ENCODE measurements at regions not wholly inside any gene's neighbourhood (a gene's known extent, or its start where the extent isn't known, plus 50 kb on each side); places are given as distances from the start of the nearest gene placed in this dataset.
"Not testable (repeated sequence)": the region's sequence is repeated elsewhere in the genome, so short reads cannot be mapped to it uniquely, and the experiment has no call there.

GRCh38 chr2:131668794-131669540 is 141.3 kb downstream of the CCDC74A start:
- CTCF ChIA-PET, result interaction anchor here (1.4 to 1.6 kb wide), 2 partner anchors 133 to 515 kb away, joined by 4 read pairs; no protein-coding TSS in a partner anchor
- H3K9me3 ChIP-seq, FAIRE-seq, H3K4me1 ChIP-seq, POLR2A ChIA-PET, H3K4me2 ChIP-seq, ATAC-seq, H3K4me3 ChIP-seq: not testable (repeated sequence)
- 20% methylated on average over 5 of the region's 5 CpGs for WGBS (ENCODE audit: missing lambda C conversion rate)
- 0 out of 2 replicates have a peak, but pooled peaks have one; percentile 14 for TF ChIP-seq JUNB (IDR thresholded peaks at IDR 0.05)
- TF ChIP-seq JUN (IDR thresholded peaks at IDR 0.05), result 0 out of 5 replicates have a peak, but pooled peaks of 1 of the 2 experiments have one; percentile 27
- DNase-seq (ENCODE audit: low read depth in 1 of 2, low spot score in 1 of 2), result peak in 1 of 2 experiments; percentile 55
- H3K27ac ChIP-seq, result peak overlapping the region; percentile 42 to 49; a peak in 3 of 6 replicates

GRCh38 chr2:131671841-131672470 is 144.3 kb downstream of the CCDC74A start:
- DNase-seq (ENCODE audit: low read depth in 1 of 2, low spot score in 1 of 2); FAIRE-seq; H3K4me1 ChIP-seq; ATAC-seq; H3K4me3 ChIP-seq; H3K27ac ChIP-seq; H3K9me3 ChIP-seq: not testable (repeated sequence)
- peak overlapping the region; percentile 99 for H3K4me2 ChIP-seq
- POLR2A ChIA-PET, result interaction anchor here (0.9 to 1.7 kb wide), 2 partner anchors 10 to 179 kb away, joined by 3 to 5 read pairs; no protein-coding TSS in a partner anchor
- WGBS (ENCODE audit: missing lambda C conversion rate), result 87% methylated on average over 20 of the region's 28 CpGs
- CTCF ChIA-PET, result interaction anchor here (0.6 to 3.3 kb wide), 12 partner anchors 11 to 989 kb away, joined by 3 to 26 read pairs (median 6); partner anchors contain the start of gene MZT2A

GRCh38 chr2:131672471-131673399 is 145.0 kb downstream of the CCDC74A start:
- peak overlapping the region; percentile 99 for H3K4me2 ChIP-seq
- POLR2A ChIA-PET, result interaction anchor here (0.6 to 1.7 kb wide), 3 partner anchors 9 to 478 kb away, joined by 3 to 5 read pairs (median 4); no protein-coding TSS in a partner anchor
- 25% methylated on average over 8 of the region's 38 CpGs for WGBS (ENCODE audit: missing lambda C conversion rate)

More at GRCh38 chr2:131672471-131673399, 145.0 kb downstream of the CCDC74A start:
- CTCF ChIA-PET, result interaction anchor here (0.6 to 3.3 kb wide), 15 partner anchors 10 to 988 kb away, joined by 3 to 26 read pairs (median 5); partner anchors contain the start of gene MZT2A
- Histone ChIP-seq H3K27ac (peak overlapping the region in 1 of 2 experiments; percentile 42; a peak in 1 of 6 replicates), H3K4me3 (peak overlapping the region; percentile 50)
- not testable (repeated sequence) for H3K4me1 ChIP-seq, FAIRE-seq, H3K9me3 ChIP-seq
- ATAC-seq (peak; percentile 92 to 97), DNase-seq (ENCODE audit: low read depth in 1 of 2, low spot score in 1 of 2) (peak; percentile 25 to 55)
- TF ChIP-seq CTCF (IDR thresholded peaks at IDR 0.05) (peak; percentile 60), SMC3 (IDR thresholded peaks at IDR 0.05) (peak; percentile 65), RAD21 (conservative IDR thresholded peaks at IDR 0.05 in 1 of 2, IDR thresholded peaks at IDR 0.05 in 1 of 2) (peak; percentile 26 to 52), MAX (IDR thresholded peaks at IDR 0.05) (peak; percentile 33; the same call in 1 of the 2 replicates)

Measured in A549 (cell line).